GM19438 (cell line): ENCODE measurements at regions not wholly inside any gene's neighbourhood (a gene's known extent, or its start where the extent isn't known, plus 50 kb on each side); places are given as distances from the start of the nearest gene placed in this dataset.
"Not testable (repeated sequence)": the region's sequence is repeated elsewhere in the genome, so short reads cannot be mapped to it uniquely, and the experiment has no call there.

Experiments used
- ATAC-seq: cut with Tn5 transposase; IDR thresholded peaks from one replicate; pipeline ENCODE4 v1.9.1; 2021; ENCODE audit warnings: low read depth; ENCODE audit not compliant: unreplicated experiment

DNA sequence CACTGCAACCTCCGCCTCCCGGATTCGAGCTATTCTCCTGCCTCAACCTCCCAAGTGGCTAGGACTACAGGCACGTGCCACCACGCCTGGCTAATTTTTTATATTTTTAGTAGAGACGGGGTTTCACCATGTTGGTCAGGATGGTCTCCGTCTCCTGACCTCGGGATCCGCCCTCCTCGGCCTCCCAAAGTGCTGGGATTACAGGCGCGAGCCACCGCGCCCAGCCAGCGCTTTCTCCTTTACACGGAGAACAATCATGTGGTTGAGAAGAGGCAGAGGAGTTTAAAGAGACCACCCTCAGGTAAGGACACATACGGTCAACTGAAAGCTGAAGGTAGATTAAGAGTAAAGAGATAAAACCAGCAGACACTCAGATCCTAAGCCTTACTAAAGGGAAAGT lies 1673.7 kb upstream of the PIK3C3 start:
- not testable (repeated sequence) for ATAC-seq

DNA sequence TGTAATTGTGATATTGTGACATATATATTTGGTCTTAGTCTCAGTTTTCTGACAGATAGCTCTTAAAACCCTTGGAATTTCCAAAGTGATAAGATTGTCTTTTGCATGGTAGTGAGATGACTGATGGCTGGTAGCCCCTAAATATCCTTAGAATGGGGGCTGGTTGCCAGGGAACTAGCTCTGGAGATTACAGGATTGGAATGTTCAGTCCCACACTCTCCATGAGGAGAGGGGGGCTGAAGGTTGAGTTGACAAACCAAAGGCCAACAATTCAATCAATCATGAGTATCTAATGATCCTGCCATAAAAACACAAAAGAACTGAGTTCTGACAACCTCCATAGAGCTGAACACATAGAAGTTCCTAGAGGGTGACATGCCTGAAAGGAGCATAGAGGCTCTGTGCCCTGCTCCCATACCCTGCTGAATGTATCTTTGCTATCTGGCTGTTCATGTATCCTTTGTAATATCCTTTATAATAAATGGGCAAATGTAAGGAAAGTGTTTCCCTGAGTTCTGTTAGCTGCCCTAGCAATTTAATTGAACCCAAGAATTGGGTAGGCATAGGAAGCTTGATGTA lies 1680.3 kb upstream of the PIK3C3 start:
- ATAC-seq = no peak

DNA sequence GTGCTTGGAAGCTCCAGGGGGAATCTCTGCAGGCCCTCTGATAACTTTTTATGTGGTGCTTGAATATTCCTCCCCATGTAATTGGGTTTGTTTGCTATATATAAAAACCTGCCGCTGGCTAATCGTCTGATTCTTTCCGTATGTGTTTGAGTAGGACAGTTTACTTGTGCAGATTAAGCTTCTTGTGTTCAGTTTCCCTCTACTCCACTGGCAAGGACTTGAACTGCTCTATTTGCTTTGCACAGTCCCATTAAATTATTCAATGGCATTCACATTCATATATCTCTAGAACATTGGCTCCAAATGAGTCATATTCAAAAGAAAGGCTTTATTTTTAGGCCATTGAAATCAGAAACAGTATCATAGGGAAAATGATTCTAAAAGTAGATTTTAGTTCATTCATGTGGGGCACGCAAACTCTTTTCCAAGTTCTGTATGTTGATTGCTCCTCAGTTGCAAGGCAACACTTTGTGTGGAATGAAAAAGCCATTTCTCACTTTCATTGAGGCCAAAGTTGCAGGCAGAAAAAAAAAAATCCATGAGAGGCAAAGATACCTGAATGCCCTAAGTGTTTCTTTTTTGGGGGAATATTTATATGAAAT lies 1682.3 kb upstream of the PIK3C3 start:
- ATAC-seq = no peak

DNA sequence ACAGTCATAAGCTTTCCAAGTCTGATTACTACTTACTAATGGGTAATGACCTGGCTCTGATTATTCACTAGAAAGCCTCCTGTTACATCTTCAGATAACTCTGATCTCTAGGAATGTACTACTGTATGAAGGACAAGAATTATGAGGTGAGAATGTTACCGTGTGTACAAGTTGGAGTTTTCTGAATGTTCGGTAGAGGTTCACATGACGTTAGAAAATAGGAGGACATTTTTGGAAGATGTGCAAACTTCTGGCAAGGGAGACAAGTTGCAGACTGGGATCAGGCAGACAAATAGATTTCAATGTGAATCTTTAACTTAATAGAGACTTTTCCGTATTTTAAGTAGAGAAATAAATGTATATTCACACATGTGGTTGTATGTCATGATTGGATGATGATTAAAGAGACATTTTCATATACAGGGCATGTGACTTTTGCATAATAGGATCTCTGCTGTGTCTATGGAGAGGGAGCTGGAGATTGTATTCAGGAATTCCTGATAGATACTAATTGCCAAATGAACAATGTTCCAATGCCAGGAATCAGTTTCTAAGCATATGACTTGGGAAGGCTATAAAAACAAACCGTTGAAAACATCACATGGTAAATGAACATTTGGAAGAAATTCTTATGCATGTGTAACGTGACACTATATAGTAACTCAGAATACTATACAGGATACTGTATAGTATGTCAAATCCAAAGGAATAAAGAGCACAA lies 1695.8 kb upstream of the PIK3C3 start:
- no peak for ATAC-seq

DNA sequence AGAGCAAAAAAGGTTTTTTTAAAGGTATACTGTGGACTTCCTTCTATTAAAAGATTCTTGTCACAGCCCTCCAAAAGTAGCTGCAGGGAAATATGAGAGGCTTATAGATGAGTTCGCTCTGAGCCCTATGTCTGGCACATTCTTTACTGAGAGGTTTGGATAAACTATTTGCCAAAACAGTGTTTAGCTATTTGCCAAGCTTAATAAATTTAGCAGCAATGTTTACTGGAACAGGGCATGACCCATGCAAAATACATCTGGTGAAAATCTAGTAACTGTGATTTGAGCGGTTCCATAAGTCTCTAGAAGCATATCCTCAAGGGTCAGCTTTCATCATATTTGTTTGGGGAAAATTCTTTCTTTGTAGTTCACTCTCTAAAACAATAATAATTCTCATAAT lies 1696.7 kb upstream of the PIK3C3 start:
- no peak for ATAC-seq

DNA sequence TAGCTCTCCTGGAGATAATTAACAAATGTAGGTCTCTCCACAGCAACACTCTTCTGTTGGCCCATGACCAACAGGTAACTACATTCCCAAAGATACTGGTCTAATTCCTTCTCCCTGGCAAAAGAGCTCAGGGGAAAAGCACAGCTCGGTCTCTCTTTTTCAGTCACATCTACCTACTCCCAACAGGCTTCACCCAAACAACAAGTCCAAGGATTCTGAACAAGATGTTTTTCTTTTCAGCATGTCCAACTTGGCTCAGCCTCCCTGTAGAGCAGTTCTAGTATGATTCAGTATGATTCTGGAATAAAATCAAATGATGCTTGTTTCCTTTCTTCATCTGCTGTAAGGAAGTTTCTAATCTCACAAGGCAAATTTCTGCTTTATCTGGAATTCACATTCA lies 1704.8 kb upstream of the PIK3C3 start:
- no peak for ATAC-seq

DNA sequence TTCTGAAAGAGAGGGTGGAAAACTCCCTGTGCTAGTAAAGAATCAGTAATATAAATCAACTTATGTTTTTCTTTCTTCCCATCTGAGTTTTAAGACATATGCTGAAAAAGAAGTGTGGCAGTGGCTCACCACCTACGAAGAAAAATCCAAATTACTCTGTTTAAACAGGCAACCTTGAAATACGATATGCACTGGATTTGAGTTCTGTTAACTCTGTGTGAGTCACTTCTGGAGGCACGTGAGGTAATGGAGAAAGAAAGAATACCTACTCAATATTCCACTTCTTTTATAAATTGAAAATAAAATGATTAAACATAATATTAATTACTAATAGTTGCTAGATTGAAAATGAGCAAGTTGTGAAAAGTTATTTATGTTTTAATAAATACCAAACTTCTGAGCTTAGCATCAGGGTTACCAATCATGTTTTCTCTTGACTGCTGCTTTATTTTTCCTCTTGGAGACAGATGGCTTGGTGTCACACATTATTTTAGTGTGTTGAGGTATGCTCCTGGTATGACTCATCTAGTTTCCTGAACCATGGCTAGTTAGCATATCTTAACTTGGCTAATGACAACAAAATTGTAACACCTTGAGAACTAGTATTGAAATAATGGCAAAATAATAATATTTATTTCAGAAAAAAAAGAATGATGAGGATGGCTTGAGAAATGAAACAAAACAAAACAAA lies 1705.5 kb upstream of the PIK3C3 start:
- no peak for ATAC-seq

DNA sequence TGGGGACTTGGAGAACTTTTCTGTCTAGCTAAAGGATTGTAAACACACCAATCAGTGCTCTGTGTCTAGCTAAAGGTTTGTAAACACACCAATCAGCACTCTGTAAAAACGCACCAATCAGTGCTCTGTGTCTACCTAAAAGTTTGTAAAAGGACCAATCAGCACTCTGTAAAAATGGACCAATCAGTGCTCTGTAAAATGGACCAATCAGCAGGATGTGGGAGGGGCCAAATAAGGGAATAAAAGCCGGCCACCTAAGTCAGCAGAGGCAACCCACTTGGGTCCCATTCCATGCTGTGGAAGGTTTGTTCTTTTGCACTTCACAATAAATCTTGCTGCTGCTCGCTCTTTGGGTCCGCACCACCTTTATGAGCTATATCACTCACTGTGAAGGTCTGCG lies 1709.4 kb upstream of the PIK3C3 start:
- ATAC-seq = not testable (repeated sequence)

DNA sequence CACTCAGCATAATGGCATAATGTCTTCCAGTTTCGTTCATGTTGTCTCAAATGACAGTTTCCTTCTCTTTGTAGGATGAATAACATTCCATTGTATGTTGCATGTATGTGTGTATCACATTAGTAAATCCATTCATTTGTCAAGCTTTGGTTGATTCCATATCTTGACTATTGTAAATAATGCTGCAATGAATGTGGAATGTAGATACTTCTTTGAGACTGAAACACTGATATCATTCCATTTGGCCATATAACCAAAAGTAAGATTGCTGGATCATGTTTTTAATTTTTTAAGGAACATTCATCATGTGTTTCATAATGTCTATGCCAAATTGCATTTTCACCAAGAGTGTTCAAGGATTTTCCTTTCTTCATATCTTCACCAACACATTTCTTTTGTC lies 1711.4 kb upstream of the PIK3C3 start:
- no peak for ATAC-seq

DNA sequence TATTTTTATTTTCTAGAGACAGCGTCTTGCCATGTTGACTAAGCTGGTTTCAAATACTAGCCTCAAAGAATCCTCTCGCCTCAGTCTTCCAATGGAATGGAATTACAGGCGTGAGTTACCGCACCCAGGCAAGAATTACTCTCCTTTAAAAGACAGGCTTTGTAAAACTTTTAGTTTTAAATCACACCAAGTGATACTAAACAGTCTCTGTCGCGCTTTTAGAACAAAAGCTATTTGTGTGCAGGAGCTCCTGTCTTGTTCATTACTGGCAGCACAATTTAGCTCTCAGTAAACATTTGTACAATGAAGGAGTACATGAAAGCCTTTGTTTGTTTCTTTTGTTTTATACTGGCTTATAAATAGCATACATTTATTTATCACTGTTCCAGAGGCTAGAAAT lies 1719.2 kb upstream of the PIK3C3 start:
- no peak for ATAC-seq

DNA sequence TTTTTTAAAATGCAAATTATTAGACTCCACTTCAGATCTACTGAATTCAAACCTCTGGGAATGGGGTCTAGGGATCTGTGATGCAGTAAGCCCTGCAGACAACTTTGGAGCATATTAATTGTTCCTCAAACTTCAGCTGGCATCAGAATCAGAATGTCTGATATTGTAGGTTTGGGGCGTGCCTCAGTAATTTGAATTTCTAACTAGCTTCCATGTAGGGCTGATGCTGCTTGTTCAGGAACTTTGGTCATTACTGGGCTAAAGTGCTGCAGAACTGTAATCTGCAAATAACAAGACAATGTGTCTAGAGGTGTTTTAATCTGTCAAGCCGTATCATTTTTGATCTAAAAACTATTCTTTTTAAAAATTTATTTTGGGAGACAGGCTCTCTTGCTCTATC lies 1719.7 kb upstream of the PIK3C3 start:
- ATAC-seq = no peak

DNA sequence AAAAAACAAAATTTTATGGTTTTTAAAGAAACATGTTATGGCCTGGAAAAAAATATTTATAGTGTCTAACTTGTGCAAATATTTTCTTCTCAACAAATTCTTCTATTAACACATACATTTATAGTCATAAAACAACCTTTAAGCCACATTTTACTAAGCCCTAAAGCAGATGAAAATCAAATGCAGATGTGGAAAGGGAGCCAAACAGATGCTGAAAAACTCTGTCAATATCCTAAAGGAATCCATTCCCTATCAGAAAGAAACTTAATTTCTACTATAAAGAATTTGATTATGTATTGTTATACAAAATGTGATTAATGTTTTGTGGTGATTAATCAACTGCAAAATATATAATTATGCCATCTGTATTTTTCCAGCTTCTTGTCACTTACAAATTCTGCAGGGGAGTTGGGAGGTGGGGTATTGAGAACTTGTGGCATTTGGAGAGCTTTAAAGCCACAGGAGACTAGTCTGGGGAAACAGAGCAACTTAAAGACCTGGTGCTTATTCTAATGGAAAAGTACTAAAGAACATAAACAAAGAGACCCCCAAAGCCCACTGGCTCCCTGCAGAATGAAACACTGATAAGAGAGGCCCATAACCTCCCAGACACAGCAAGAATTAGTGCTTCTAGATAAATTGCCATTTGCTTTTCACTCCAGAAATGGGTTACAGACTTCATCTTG lies 1721.0 kb upstream of the PIK3C3 start:
- ATAC-seq = no peak

DNA sequence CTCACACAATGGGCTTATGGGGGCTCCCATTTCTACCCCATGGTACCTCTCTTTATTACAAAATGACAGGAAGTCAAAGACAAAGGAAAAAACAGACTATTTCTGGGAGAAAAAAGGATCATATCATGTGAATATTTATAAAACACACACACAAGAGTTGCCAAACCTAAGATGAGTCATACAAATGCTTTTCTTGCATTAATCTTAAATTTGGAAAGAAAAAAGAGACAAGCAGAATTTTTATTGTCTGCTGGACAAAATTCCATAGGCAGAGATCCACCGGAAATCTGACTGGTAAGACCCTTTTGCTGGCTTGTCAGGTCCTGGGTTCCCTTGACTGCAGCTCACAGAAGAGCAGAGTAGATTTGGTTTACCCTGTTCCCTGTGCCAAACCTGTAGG lies 1732.3 kb upstream of the PIK3C3 start:
- ATAC-seq = no peak

DNA sequence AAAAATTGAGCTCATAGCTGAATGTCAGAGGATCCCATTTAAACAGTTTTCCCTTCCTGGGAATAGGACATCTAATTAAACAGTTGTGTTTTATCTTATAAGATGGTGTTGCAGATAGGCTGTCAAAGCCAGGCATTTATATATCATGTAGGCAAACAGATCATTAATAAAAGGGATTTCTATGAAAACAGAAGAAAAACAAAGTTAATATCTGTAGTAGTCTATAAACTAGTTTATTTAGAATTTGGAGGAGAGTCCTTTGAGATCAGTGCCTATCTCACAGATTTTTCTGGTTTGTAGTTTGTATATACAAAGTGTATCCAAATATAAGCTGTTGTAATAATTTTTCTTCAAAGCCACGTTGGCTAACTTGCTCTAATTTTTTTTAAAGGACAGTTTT lies 1738.2 kb upstream of the PIK3C3 start:
- no peak for ATAC-seq

DNA sequence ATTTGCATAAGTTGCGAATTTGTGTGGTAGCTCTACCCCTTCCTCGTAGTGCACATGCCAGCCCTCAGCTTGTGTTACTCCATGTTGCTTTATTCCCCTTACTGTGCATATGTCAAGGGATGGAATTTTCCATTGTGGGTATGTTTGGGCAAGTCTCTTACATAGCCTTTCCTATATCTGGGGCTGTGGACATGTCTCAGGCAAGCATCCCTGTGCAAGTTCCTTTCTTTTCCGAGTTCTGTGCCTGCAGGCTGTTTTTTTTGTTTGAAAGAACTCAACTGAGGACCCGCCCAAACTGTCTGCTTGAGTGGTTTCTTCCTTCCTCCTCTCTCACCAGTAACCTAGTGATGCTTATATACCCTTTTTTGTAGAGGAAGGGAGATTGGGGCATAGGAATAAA lies 1739.1 kb upstream of the PIK3C3 start:
- no peak for ATAC-seq

DNA sequence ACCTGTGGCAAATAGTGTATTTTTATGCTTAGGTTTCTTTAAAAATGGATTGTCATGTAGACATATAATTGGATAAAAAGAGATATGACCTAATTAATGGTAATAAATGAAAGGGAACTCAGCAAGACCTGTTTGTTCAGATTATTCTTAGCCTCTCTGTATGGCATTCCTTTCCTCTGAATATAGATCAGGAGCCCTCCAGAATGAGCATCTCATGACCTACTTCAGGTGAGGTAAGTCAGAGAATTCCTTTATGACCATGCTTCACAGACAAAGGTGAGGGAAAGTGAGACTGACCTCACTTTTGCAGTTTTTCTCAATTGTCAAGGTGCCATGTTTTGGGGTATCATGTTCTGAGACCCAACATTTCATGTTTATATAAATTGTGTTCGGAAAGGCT lies 1744.3 kb upstream of the PIK3C3 start:
- ATAC-seq = no peak

DNA sequence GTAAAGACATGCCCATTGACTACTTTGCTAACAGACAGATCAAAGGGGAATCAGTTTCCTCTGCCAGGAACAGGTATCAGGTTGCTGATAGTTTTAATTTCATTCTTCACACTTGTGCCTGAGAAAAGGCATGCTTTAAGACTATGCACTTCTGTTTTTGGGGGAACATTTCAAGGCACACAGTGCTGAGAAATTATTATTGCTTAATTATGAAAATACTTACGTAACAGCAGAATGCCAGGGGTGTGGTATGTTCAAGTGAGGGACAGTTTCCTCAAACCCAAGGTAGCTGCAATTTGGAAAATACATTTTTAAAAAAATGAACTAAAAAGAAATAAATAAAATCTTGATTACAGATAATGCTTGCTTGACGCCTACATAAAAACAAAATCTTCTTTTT lies 1746.1 kb upstream of the PIK3C3 start:
- ATAC-seq = no peak

DNA sequence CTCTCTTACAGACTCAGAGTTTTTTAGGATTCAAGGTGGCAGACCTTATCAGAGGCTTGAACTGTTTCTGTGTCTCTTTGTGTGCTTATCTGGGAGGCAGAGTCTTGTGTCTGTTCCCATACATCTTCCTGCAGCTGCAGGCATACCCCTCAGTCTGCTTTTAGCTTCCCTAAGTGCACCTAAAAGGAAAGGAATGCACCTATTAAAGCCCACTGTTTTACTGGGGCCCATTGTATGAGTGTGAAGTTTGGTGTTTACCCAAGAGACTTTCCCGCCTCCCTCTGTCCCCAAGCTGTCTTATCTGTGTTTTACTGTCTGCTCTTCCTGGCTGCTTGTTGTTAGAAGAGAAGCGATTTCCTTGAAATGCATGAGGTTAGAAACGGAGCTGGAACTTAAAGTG lies 1757.3 kb upstream of the PIK3C3 start:
- ATAC-seq = no peak

DNA sequence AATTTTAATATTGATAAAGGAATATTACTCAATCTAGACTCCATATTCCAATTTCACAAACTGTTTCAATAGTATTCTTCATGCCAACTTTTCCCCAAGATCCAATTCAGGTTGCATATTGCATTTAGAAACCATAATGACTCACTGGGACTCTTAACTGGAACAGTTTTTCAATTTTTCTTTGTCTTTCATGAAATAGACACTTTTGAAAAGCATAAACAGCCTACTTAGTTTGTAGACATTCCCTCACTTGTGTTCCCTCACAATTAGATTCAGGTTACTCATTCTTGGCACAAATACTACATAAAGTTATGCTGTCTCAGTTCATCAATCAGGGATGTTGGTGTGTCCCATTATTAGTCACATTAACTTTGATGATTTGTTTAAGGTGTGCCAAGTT lies 1768.4 kb upstream of the PIK3C3 start:
- ATAC-seq = no peak

DNA sequence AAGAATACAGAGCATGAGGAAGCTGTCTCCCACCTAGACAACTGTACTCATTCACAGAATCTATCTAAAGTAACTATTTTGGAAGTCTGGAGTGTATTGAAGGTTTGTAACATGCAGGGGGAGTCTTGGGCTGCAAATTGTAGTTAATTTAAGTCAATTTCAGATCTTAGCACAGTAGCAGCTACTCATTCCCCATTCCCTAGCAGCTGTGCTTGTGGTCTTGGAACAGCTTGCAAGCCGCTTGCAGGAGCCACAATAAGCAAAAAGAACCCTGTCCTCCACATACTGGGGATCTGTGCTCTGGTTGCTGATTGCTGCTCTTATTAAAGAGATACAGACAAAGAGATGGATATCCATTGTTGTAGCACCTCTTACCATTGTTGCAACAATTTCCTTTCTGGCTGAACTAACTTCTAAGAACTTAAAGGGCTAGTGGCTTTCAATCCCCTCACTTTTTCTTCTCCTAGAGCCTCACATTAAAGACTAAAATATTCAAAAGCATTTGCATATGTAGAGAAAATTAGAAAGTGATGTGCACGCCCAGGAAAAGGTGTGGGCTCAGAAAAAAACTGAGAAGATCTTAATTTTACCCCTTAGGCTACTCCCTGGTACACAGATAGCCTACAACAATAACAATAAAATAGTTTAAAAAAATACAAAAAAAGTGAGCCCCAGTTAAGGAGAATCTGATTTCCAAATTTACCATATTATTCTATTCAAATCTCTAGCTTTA lies 1775.1 kb upstream of the PIK3C3 start:
- no peak for ATAC-seq
